ENCODE measurements at regions not wholly inside any gene's neighbourhood (a gene's known extent, or its start where the extent isn't known, plus 50 kb on each side); places are given as distances from the start of the nearest gene placed in this dataset.

DNA sequence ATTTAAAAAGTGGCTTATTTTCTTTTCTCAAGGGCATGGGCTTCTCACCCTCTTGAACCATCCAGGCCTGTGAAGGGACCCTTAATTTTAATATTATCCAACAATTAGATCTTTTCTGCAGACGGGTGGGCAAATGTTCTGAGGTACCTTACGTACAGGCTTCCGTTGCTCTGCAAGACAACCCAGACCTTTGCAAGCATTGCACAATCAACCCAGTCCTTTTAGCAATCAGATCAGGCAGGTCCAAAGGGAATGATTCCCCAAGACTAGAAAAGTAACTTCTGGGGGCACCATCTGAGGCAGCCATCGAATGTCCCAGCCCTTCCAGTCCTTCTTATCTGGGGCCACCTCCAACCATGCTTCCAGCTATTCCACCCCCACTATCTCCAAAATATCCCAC, 67.3 kb upstream of the TACR3 start:
- TF ChIP-seq EZH2 (IDR thresholded peaks at IDR 0.05; ENCODE audit: borderline replicate concordance) (no peak), EZH2phosphoT487 (IDR thresholded peaks at IDR 0.05; ENCODE audit: low read depth, severe bottlenecking, unreplicated experiment) (no peak), CTCF (IDR thresholded peaks at IDR 0.05; ENCODE audit: poor library complexity) (no peak)
- Histone ChIP-seq H3K4me2 (no peak overlapping the region), H3K4me3 (no peak overlapping the region), H3K9me3 (ENCODE audit: low read depth) (no peaks in the 10 kb centered on the region), H3K27ac (no peak overlapping the region), H3K36me3 (replicated peaks; ENCODE audit: insufficient read depth, low read depth) (no peaks in the 10 kb centered on the region), H2AFZ (no peak overlapping the region), H3K9me2 (replicated peaks; ENCODE audit: insufficient read depth) (no peaks in the 10 kb centered on the region), H3K4me1 (ENCODE audit: insufficient read depth) (no peaks in the 10 kb centered on the region), H3K27me3 (no peaks in the 10 kb centered on the region), H3K79me2 (no peaks in the 10 kb centered on the region), H4K20me1 (ENCODE audit: insufficient read depth, poor library complexity, severe bottlenecking) (no peaks in the 10 kb centered on the region)
- DNase-seq (ENCODE audit: low spot score) = no peak
- WGBS (ENCODE audit: low lambda C conversion rate, missing lambda C conversion rate) = 90% methylated on average over 4 of the region's 4 CpGs

DNA sequence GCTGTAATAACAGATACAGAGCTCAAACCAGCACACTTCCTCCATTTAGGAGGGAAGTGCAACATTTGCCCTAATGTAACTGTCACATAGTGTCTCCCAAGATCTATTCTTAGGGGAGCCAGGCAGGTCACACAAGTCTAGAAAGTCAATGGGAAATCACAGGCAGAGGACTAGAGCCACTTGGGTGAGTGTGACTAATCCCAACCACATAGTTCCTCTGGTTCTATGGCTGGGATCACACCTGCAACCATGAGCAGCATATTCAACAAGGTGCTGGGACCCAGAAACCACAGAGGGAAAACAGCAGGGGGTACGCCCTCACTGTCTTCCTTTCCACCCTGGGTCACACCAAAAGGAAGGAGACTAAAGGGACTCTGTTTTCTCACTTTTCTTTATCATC, 66.8 kb upstream of the TACR3 start:
- no peaks in the 10 kb centered on the region for H4K20me1 ChIP-seq (ENCODE audit: insufficient read depth, poor library complexity, severe bottlenecking)
- no peaks in the 10 kb centered on the region for H3K4me1 ChIP-seq (ENCODE audit: insufficient read depth)
- H3K9me3 ChIP-seq (ENCODE audit: low read depth) = no peaks in the 10 kb centered on the region
- H3K27ac ChIP-seq = no peak overlapping the region
- 79% methylated on average over 1 of the region's 1 CpG for WGBS (ENCODE audit: low lambda C conversion rate, missing lambda C conversion rate)
- H3K4me3 ChIP-seq = no peak overlapping the region
- H3K9me2 ChIP-seq (replicated peaks; ENCODE audit: insufficient read depth) = no peaks in the 10 kb centered on the region
- no peak overlapping the region for H3K4me2 ChIP-seq
- H2AFZ ChIP-seq = no peak overlapping the region
- no peak for DNase-seq (ENCODE audit: low spot score)
- no peaks in the 10 kb centered on the region for H3K27me3 ChIP-seq
- H3K36me3 ChIP-seq (replicated peaks; ENCODE audit: insufficient read depth, low read depth) = no peaks in the 10 kb centered on the region
- no peaks in the 10 kb centered on the region for H3K79me2 ChIP-seq
- TF ChIP-seq CTCF (IDR thresholded peaks at IDR 0.05; ENCODE audit: poor library complexity) = no peak
- no peak for TF ChIP-seq EZH2phosphoT487 (IDR thresholded peaks at IDR 0.05; ENCODE audit: low read depth, severe bottlenecking, unreplicated experiment)
- TF ChIP-seq EZH2 (IDR thresholded peaks at IDR 0.05; ENCODE audit: borderline replicate concordance) = no peak

GRCh38 chr4:103786014-103786413, 66.2 kb upstream of the TACR3 start:
- WGBS (ENCODE audit: low lambda C conversion rate, missing lambda C conversion rate) = 74% methylated on average over 2 of the region's 2 CpGs
- peak; percentile 70 for DNase-seq (ENCODE audit: low spot score)
- Histone ChIP-seq H3K27me3 (no peaks in the 10 kb centered on the region), H3K36me3 (replicated peaks; ENCODE audit: insufficient read depth, low read depth) (no peaks in the 10 kb centered on the region), H3K4me3 (no peak overlapping the region), H3K9me2 (replicated peaks; ENCODE audit: insufficient read depth) (no peaks in the 10 kb centered on the region), H2AFZ (no peak overlapping the region), H3K27ac (no peak overlapping the region), H3K4me2 (no peak overlapping the region), H3K9me3 (ENCODE audit: low read depth) (no peaks in the 10 kb centered on the region), H4K20me1 (ENCODE audit: insufficient read depth, poor library complexity, severe bottlenecking) (no peaks in the 10 kb centered on the region), H3K4me1 (ENCODE audit: insufficient read depth) (no peaks in the 10 kb centered on the region), H3K79me2 (no peaks in the 10 kb centered on the region)
- TF ChIP-seq EZH2 (IDR thresholded peaks at IDR 0.05; ENCODE audit: borderline replicate concordance) = no peak
- TF ChIP-seq CTCF (IDR thresholded peaks at IDR 0.05; ENCODE audit: poor library complexity) = peak; percentile 55
- TF ChIP-seq EZH2phosphoT487 (IDR thresholded peaks at IDR 0.05; ENCODE audit: low read depth, severe bottlenecking, unreplicated experiment) = no peak

DNA sequence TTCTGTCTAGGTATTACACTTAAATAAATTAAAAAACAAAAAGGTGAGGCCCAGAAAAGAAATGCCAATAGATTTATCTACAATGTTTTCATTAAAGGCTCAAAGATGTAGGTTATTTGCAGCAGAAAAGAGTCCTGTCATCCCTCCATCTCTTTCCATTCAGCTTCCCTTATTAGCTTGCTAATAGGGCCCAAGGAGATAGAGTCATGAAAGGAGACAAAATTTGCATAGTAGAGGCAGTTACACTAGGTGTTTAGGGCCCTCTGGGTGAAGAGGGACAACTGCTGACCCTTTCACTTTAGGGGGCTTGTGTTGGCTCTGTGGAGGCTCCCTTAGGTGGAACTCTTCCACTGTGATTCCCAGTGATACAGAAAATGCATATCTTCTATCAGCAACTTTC, 58.4 kb upstream of the TACR3 start:
- no peak overlapping the region for H2AFZ ChIP-seq
- H3K9me2 ChIP-seq (replicated peaks; ENCODE audit: insufficient read depth) = no peaks in the 10 kb centered on the region
- no peak overlapping the region for H3K27ac ChIP-seq
- H4K20me1 ChIP-seq (ENCODE audit: insufficient read depth, poor library complexity, severe bottlenecking) = no peaks in the 10 kb centered on the region
- TF ChIP-seq CTCF (IDR thresholded peaks at IDR 0.05; ENCODE audit: poor library complexity) (no peak), EZH2phosphoT487 (IDR thresholded peaks at IDR 0.05; ENCODE audit: low read depth, severe bottlenecking, unreplicated experiment) (no peak), EZH2 (IDR thresholded peaks at IDR 0.05; ENCODE audit: borderline replicate concordance) (no peak)
- H3K79me2 ChIP-seq = no peaks in the 10 kb centered on the region
- no peak overlapping the region for H3K4me2 ChIP-seq
- no peaks in the 10 kb centered on the region for H3K4me1 ChIP-seq (ENCODE audit: insufficient read depth)
- no peak overlapping the region for H3K4me3 ChIP-seq
- H3K27me3 ChIP-seq = no peaks in the 10 kb centered on the region
- H3K36me3 ChIP-seq (replicated peaks; ENCODE audit: insufficient read depth, low read depth) = no peaks in the 10 kb centered on the region
- no peak for DNase-seq (ENCODE audit: low spot score)
- H3K9me3 ChIP-seq (ENCODE audit: low read depth) = no peaks in the 10 kb centered on the region
